Activated naive CD4-positive, alpha-beta T cell treated with anti-CD3 and anti-CD28 coated beads for 36 hours (primary cell): ENCODE measurements at regions not wholly inside any gene's neighbourhood (a gene's known extent, or its start where the extent isn't known, plus 50 kb on each side); places are given as distances from the start of the nearest gene placed in this dataset.
"Not testable (repeated sequence)": the region's sequence is repeated elsewhere in the genome, so short reads cannot be mapped to it uniquely, and the experiment has no call there.

Source experiments
- CTCF ChIA-PET: fragments of 350-600 bp; sonication (Branson Sonifier 250); formaldehyde crosslinking; loops from one replicate; lab custom pipeline; 2021; ENCODE audit warnings: antibody characterized with exemption; lab: Charles Lee
- DNase-seq: peaks from one replicate; pipeline ENCODE4 v3.0.0-alpha.2; 2020
- H3K27ac Mint-ChIP-seq: one replicate; pipeline ENCODE4 v1.8.0; 2021; ENCODE audit warnings: mild to moderate bottlenecking, mixed read lengths
- H3K27me3 Mint-ChIP-seq: one replicate; pipeline ENCODE4 v1.8.0; 2021; ENCODE audit warnings: low read depth, mixed read lengths
- H3K36me3 Mint-ChIP-seq: one replicate; pipeline ENCODE4 v1.8.0; 2021; ENCODE audit warnings: low read depth, mixed read lengths
- H3K4me1 Mint-ChIP-seq: one replicate; pipeline ENCODE4 v1.8.0; 2021; ENCODE audit warnings: low read depth, mixed read lengths
- H3K4me3 Mint-ChIP-seq: one replicate; pipeline ENCODE4 v1.8.0; 2021; ENCODE audit warnings: mild to moderate bottlenecking, moderate library complexity, mixed read lengths
- H3K9me3 Mint-ChIP-seq: one replicate; pipeline ENCODE4 v1.8.0; 2021; ENCODE audit warnings: mixed read lengths
- intact Hi-C: fragments of 100-400 bp; cut with micrococcal nuclease; formaldehyde crosslinking; loops from one replicate; pipeline ENCODE4 v1.15.1; 2023

DNA sequence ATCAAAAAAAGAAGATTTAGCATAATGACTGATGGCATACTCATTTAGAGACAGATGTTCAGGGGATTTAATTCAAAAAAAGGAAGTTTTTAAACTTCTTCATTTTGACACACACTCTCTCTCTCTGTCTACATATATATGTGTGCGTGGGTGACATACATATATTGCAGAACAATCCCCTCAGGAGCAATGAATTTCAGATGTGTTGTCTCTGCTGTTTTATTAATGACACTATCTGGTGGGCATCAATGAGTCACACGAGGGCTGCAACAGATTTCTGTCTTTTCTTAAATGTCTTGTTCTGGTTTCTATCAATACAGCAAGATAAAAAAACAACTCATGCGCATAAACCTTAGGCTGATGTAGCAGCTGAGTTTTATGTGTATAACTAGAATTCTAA is 123.5 kb upstream of the SLCO6A1 start:
- DNase-seq = no peak
- Mint-ChIP-seq H3K4me1 (no peaks in the 10 kb centered on the region), H3K4me3 (no peak overlapping the region), H3K27me3 (peaks cover 15% of the 10 kb centered on the region), H3K36me3 (no peaks in the 10 kb centered on the region), H3K9me3 (peaks cover 1% of the 10 kb centered on the region), H3K27ac (no peak overlapping the region)
- CTCF ChIA-PET = no interaction called here
- intact Hi-C loops = no loop called here

DNA sequence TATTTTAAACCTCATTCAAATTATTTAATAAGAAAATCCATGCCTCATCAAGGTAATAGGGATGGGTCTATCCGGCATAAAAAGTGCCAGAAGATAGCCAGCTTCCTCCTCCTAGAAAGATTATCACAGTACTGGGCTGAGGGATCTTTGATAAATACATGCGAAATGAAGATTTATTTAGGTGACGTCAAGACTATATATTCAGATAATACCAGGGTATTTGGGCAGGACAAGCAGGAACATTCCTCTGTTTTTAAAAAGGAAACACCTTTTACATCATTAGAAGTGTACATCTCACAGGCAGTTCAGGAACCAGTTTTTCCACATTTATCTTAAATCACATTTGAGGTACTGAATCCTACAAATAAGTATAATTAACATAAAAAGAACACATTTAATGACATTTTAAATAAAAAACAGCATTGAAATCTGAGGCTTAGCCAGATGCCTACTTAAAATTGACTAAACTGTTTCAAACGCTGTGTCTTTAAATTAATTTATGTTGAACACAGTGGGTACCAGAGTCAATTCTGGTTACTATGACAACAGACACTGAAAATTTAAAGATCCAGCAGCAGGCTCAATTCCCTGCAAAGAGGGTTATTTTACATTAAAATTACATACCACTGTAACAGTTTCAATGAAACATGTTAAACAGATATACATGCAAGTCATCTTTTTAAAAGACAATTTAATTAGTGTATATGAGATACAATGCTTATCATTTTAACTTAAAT is 124.7 kb upstream of the SLCO6A1 start:
- Mint-ChIP-seq H3K36me3 (no peaks in the 10 kb centered on the region), H3K4me3 (no peak overlapping the region), H3K9me3 (peaks cover 1% of the 10 kb centered on the region), H3K27ac (no peak overlapping the region), H3K4me1 (no peaks in the 10 kb centered on the region), H3K27me3 (peaks cover 17% of the 10 kb centered on the region)
- intact Hi-C loops = no loop called here
- DNase-seq = no peak
- CTCF ChIA-PET = no interaction called here

DNA sequence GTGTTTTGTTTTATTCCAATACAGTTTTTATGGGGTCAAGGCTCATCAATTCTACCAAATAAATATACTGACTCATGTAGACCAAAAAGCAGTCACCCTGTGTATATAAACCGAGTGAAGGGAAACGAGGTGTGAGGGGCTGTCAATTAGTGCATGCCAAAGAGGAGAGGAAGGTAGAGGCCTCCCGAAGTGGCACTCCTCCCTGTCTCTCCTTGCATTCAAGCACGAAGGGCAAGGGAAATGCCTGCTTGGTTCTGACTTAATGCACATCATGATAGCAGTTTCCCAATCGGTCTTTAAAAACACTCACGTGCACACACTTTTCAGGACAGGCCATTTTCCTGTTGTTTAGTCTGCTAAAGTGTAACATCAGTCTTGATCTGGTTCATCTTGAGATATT is 125.6 kb upstream of the SLCO6A1 start:
- Mint-ChIP-seq H3K4me3 (no peak overlapping the region), H3K27me3 (peaks cover 17% of the 10 kb centered on the region), H3K27ac (no peak overlapping the region), H3K9me3 (peaks cover 1% of the 10 kb centered on the region), H3K36me3 (no peaks in the 10 kb centered on the region), H3K4me1 (no peaks in the 10 kb centered on the region)
- no peak for DNase-seq
- intact Hi-C loops = no loop called here
- CTCF ChIA-PET = no interaction called here

DNA sequence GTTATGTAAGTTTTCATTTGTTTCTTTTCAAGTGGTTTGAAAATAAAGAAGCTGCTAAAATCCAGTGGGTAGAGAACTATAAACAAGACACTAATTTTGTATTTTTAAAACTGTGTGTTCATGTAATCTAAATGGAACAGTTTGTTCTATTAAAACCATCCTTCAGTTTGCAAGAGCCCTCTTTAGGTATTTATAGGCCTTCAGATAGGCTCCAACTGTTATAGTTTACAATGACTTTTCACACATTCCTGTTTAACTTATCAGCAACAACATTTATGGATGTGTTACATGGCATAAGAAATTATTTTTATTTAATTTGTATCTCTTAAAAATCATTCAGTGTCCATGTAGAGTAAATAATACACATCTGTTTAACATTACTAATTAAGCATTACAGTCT is 126.7 kb upstream of the SLCO6A1 start:
- no peak overlapping the region for H3K4me3 Mint-ChIP-seq
- peaks cover 17% of the 10 kb centered on the region for H3K27me3 Mint-ChIP-seq
- peaks cover 1% of the 10 kb centered on the region for H3K9me3 Mint-ChIP-seq
- DNase-seq = no peak
- intact Hi-C loops = no loop called here
- no peak overlapping the region for H3K27ac Mint-ChIP-seq
- no peaks in the 10 kb centered on the region for H3K4me1 Mint-ChIP-seq
- CTCF ChIA-PET = no interaction called here
- no peaks in the 10 kb centered on the region for H3K36me3 Mint-ChIP-seq

DNA sequence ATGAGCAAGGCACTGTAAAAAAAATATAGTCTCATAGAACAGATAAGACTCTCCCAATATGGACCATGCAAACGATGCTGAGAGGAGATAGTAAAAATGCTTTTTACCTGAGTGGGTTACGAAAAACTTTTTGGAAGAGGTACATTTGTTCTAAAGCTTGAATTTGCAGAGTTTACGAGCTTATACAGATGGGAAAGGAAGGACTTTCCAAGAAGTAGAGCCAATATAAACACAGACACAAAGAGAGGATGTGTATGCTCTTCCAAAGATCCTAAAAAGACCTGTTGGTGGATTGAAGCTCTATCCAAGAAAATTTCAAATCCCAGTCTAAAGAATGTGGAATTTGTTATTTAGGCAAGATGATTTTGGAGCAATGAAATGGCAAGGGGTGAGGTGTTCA is 127.1 kb upstream of the SLCO6A1 start:
- no peak for DNase-seq
- Mint-ChIP-seq H3K27ac (no peak overlapping the region), H3K27me3 (peaks cover 17% of the 10 kb centered on the region), H3K36me3 (no peaks in the 10 kb centered on the region), H3K9me3 (peaks cover 1% of the 10 kb centered on the region), H3K4me3 (no peak overlapping the region), H3K4me1 (no peaks in the 10 kb centered on the region)
- CTCF ChIA-PET = interaction anchor here (0.6 to 0.8 kb wide), 2 partner anchors 210 to 513 kb away, joined by 5 read pairs; no protein-coding TSS in a partner anchor
- intact Hi-C loops = no loop called here

DNA sequence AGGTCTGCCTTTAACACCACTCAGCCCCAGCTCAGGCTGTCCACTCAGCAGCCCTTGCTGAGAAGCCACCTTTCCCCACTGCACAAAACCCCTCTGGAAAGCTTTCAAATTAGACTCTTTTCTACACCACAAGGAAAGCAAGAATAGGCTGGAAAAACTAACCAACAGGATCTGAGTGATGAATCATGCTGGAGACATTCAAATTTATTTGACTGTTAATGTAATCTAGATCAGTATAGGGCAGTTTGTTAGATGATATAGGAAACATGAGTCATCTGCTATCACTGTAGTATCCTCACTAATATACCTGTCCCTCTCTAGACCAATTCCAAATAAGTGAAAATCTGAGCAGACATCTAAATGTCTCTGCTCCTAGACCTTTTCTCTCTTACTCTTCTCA is 127.8 kb upstream of the PAM start:
- Mint-ChIP-seq H3K27me3 (peaks cover 21% of the 10 kb centered on the region), H3K9me3 (no peaks in the 10 kb centered on the region), H3K36me3 (no peaks in the 10 kb centered on the region), H3K27ac (no peak overlapping the region), H3K4me3 (no peak overlapping the region), H3K4me1 (no peaks in the 10 kb centered on the region)
- no peak for DNase-seq
- intact Hi-C loops = no loop called here
- CTCF ChIA-PET = interaction anchor here (0.7 kb wide), 1 partner anchor 165 kb away, joined by 3 read pairs; no protein-coding TSS in a partner anchor

DNA sequence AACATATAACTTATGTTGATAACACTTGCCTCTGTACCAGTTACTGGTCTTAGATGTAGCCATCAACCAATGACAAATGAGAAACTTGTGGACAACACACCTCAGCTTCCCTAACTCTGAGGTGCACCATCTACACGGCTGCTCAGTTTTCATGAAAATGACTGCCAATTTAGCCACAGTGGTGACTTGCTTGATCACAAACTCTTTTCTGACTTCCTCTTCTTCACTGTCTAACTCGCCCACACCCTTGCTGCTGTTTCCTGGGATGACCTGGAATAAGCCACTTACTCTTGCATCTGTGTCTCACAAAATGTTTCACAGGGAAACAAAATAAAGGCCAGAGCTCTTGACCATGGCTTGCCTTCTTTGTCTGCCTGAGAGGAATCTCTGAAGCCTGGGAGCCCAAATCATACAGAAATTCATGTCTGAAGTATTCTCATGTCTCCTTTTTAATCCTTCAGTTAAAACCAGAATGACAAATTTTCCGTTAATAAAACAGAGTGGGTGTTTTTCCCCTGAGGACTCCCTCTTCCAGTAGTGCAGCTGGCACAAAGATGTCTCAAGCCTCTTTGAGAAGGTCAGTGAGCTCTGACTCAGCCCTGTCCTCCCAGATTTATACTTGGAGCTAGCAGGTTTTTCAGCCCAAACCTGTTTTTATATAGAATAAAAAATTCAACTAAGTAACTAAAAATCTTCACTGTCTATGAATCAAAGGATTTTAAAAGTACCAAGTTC is 126.5 kb upstream of the PAM start:
- no peaks in the 10 kb centered on the region for H3K36me3 Mint-ChIP-seq
- no peak overlapping the region for H3K27ac Mint-ChIP-seq
- peaks cover 20% of the 10 kb centered on the region for H3K27me3 Mint-ChIP-seq
- H3K9me3 Mint-ChIP-seq = peaks cover 5% of the 10 kb centered on the region
- CTCF ChIA-PET = no interaction called here
- intact Hi-C loops = no loop called here
- DNase-seq = no peak
- no peak overlapping the region for H3K4me3 Mint-ChIP-seq
- no peaks in the 10 kb centered on the region for H3K4me1 Mint-ChIP-seq

DNA sequence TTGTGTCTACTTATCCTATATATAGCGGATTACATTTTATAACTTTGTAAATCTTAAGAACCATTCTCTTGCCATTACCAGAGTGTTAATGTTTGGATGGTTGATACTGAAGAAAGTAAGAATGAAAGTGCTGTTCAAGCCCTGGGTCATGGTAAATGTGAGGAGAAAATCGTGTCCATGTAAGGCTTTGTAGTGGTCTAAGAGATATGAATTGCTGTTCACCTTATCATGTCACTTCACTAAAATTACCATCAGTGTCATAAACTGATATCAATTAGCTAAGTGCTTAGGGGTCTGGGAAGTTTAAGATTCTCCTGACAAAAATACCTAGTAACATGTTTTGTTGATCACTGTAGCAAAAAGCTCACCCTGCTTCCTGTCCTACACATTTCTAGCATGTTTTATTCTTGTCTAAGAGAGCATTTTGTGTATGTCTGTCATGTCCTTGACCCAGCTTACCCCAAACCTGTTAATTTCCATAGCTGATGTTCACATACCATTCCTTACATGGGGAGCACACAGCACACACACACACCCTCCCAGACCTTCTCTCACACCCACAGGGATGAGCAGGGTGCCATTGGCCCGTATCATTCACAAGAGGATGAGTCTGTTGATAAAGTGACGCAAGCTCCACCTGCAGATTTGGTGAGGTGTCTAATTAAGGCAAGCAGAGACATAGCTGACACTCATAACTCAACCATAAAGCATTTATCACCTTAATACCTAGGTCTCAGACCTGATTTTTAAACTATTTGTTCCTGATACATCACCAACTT is 125.1 kb upstream of the PAM start:
- Mint-ChIP-seq H3K36me3 (no peaks in the 10 kb centered on the region), H3K9me3 (peaks cover 5% of the 10 kb centered on the region), H3K4me3 (no peak overlapping the region), H3K4me1 (no peaks in the 10 kb centered on the region), H3K27ac (no peak overlapping the region), H3K27me3 (peaks cover 14% of the 10 kb centered on the region)
- DNase-seq = no peak
- CTCF ChIA-PET = no interaction called here
- intact Hi-C loops = no loop called here

DNA sequence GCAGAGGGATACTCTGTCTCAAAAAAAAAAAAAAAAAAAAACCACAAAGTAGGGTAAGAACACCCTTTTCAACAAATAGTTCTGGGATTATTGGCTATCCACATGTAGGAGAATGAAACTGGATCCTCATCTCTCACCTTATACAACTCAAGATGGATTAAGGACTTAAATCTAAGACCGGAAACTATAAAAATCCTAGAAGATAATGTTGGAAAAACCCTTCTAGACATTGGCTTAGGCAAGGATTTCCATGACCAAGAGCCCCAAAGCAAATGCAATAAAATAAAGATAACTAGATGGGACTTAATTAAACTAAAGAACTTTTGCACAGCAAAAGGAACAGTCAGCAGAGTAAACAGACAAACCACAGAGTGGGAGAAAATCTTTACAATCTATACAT is 119.7 kb upstream of the PAM start:
- DNase-seq, H3K36me3 Mint-ChIP-seq, CTCF ChIA-PET, H3K9me3 Mint-ChIP-seq, H3K27ac Mint-ChIP-seq, H3K4me3 Mint-ChIP-seq, intact Hi-C loops, H3K27me3 Mint-ChIP-seq, H3K4me1 Mint-ChIP-seq: not testable (repeated sequence)

DNA sequence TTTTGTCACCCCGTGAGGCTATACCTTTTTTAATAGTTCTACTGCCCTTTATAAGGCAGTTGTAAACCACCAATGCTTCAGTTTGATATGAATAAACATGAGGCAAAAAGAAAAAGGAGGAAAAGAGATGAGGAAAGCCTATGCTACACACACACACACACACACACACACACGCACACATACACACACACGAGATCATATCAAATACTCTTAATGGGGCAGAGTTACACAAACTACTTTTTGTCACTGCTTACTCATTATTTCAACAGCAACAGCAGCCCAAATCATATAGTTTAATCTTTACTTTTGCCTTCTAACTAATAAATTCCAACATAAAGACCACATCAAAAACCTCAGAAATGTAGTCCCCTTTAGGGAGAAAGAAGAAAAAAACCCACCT is 116.8 kb upstream of the PAM start:
- Mint-ChIP-seq H3K27me3 (peaks cover 3% of the 10 kb centered on the region), H3K27ac (no peak overlapping the region), H3K4me1 (no peaks in the 10 kb centered on the region), H3K9me3 (peaks cover 4% of the 10 kb centered on the region), H3K4me3 (no peak overlapping the region), H3K36me3 (no peaks in the 10 kb centered on the region)
- intact Hi-C loops = no loop called here
- CTCF ChIA-PET = no interaction called here
- DNase-seq = no peak

DNA sequence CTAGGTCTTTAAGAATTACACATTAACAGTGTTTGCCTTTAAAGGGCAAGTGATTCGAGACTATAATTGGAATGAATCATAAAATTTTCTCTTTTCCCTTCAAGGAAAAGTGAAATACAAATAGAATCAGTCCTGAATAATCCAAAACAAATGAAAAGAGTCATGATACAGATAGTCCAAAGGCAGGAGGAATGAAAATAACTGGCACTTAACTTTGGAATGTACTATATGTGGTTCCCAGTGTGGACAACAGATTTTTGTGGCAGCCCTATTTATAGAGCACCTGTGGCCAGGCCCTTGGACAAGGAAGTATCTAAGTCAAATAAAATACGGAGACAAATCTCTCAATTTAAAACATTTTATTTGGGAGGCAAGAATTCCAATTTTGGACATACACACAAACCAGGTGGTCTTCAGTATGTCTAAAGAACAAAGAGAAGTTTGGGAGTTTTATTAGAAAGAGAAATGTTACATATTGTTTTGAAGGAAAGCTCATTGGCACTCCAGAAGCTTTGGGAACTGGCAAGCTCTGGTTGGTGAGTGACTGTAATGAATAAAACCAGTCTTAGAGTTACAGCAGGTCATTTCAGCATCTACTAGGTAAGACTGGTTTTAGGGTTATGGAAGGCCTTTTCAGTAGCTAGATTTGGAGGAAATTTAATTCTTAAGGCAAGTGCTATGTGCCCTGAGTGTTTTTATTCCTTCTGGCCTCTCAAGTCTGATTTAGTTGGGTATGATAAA is 116.0 kb upstream of the PAM start:
- Mint-ChIP-seq H3K27me3 (peaks cover 3% of the 10 kb centered on the region), H3K27ac (no peak overlapping the region), H3K4me1 (no peaks in the 10 kb centered on the region), H3K36me3 (no peaks in the 10 kb centered on the region), H3K4me3 (no peak overlapping the region), H3K9me3 (peaks cover 4% of the 10 kb centered on the region)
- intact Hi-C loops = no loop called here
- CTCF ChIA-PET = no interaction called here
- DNase-seq = no peak

DNA sequence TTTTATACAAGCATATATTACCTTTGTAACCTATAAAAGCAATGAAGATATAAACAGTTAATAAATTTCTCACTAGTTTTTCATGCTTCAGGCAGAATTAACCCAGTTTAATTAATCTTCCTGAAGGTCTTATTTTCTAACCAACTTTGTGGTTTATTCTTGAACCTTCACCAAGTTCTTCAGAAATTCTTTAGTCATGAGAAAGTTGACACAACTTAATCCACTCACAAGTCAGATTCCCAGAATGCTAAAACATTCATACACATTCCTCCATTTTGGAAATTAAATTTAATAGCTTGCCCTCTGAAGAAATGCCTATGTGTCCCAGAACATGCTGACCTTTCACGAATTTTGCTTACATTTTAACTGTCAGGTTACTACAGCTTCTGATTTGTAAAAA is 105.4 kb upstream of the PAM start:
- Mint-ChIP-seq H3K9me3 (peaks cover 3% of the 10 kb centered on the region), H3K4me1 (no peaks in the 10 kb centered on the region), H3K27me3 (peaks cover 7% of the 10 kb centered on the region), H3K27ac (no peak overlapping the region), H3K36me3 (no peaks in the 10 kb centered on the region), H3K4me3 (no peak overlapping the region)
- intact Hi-C loops = no loop called here
- CTCF ChIA-PET = no interaction called here
- no peak for DNase-seq
